ENCODE measurements at regions not wholly inside any gene's neighbourhood (a gene's known extent, or its start where the extent isn't known, plus 50 kb on each side); places are given as distances from the start of the nearest gene placed in this dataset.

- no peak overlapping the region for H3K4me3 Mint-ChIP-seq
- no peak overlapping the region for H3K27ac ChIP-seq (ENCODE audit: low read depth in 1 of 2, low read length in 2 of 2)
- H3K4me2 ChIP-seq (replicated peaks; ENCODE audit: extremely low read depth, low read length, poor library complexity, severe bottlenecking): no peak overlapping the region
- peaks cover 0 to 15% (median 9%) of the 10 kb centered on the region in 7 donors for H3K9me3 Mint-ChIP-seq
- no peaks in the 10 kb centered on the region for H3K27me3 ChIP-seq (ENCODE audit: control insufficient read depth in 2 of 2, insufficient read depth in 2 of 2, low read length in 2 of 2)
- H2AFZ ChIP-seq (ENCODE audit: insufficient read depth, low read depth, low read length, poor library complexity, severe bottlenecking): no peak overlapping the region
- no peak overlapping the region for H3K4me3 ChIP-seq (replicated peaks in 1 of 3; ENCODE audit: low read depth in 2 of 3, low read length in 3 of 3)
- no peaks in the 10 kb centered on the region for H4K20me1 ChIP-seq (ENCODE audit: insufficient read depth, low read length)
- intact Hi-C loops (cut with micrococcal nuclease): no loop called here
- no peaks in the 10 kb centered on the region for H3K4me1 ChIP-seq (ENCODE audit: control insufficient read depth in 1 of 2, insufficient read depth in 2 of 2, low read length in 2 of 2)
- peaks cover 4 to 6% of the 10 kb centered on the region in 2 donors for H3K9me3 ChIP-seq (replicated peaks in 1 of 2; ENCODE audit: control insufficient read depth in 1 of 2, insufficient read depth in 1 of 2, low read length in 2 of 2)
- no peaks in the 10 kb centered on the region for H3K36me3 Mint-ChIP-seq
- DNase-seq: no peak
- H3K9ac ChIP-seq (ENCODE audit: insufficient read depth, low read length, poor library complexity, severe bottlenecking): no peak overlapping the region
- H3K36me3 ChIP-seq (replicated peaks in 1 of 2; ENCODE audit: control insufficient read depth in 1 of 2, insufficient read depth in 2 of 2, low read length in 2 of 2): no peaks in the 10 kb centered on the region
- no peak overlapping the region for H3K27ac Mint-ChIP-seq
- no peaks in the 10 kb centered on the region for H3K4me1 Mint-ChIP-seq
- TF ChIP-seq, protein P1, sequence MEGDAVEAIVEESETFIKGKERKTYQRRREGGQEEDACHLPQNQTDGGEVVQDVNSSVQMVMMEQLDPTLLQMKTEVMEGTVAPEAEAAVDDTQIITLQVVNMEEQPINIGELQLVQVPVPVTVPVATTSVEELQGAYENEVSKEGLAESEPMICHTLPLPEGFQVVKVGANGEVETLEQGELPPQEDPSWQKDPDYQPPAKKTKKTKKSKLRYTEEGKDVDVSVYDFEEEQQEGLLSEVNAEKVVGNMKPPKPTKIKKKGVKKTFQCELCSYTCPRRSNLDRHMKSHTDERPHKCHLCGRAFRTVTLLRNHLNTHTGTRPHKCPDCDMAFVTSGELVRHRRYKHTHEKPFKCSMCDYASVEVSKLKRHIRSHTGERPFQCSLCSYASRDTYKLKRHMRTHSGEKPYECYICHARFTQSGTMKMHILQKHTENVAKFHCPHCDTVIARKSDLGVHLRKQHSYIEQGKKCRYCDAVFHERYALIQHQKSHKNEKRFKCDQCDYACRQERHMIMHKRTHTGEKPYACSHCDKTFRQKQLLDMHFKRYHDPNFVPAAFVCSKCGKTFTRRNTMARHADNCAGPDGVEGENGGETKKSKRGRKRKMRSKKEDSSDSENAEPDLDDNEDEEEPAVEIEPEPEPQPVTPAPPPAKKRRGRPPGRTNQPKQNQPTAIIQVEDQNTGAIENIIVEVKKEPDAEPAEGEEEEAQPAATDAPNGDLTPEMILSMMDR (IDR thresholded peaks at IDR 0.05): no peak
- H3K79me2 ChIP-seq (ENCODE audit: insufficient read depth, low read length): no peaks in the 10 kb centered on the region
- H3K27me3 Mint-ChIP-seq (ENCODE audit: low read depth in 3 of 3): peaks cover 0 to 1% (median 0%) of the 10 kb centered on the region in 3 donors
- no CpG with 5 or more reads among the region's 1 CpG for WGBS (ENCODE audit: insufficient coverage)
Observed at GRCh38 chr5:98540056-98540455, 233.4 kb upstream of the RGMB start.

GRCh38 chr5:98541641-98542040 is 231.8 kb upstream of the RGMB start:
- H3K4me1 ChIP-seq (ENCODE audit: control insufficient read depth in 1 of 2, insufficient read depth in 2 of 2, low read length in 2 of 2): no peaks in the 10 kb centered on the region
- H3K27me3 Mint-ChIP-seq (ENCODE audit: low read depth in 3 of 3): peaks cover 0 to 1% (median 0%) of the 10 kb centered on the region in 3 donors
- peaks cover under 1 to 15% (median 12%) of the 10 kb centered on the region in 7 donors for H3K9me3 Mint-ChIP-seq
- H3K9me3 ChIP-seq (replicated peaks in 1 of 2; ENCODE audit: control insufficient read depth in 1 of 2, insufficient read depth in 1 of 2, low read length in 2 of 2): peaks cover 4 to 6% of the 10 kb centered on the region in 2 donors
- no peak for DNase-seq
- no peak overlapping the region for H3K4me3 Mint-ChIP-seq
- TF ChIP-seq, protein P1 (IDR thresholded peaks at IDR 0.05): no peak
- no peaks in the 10 kb centered on the region for H4K20me1 ChIP-seq (ENCODE audit: insufficient read depth, low read length)
- no peak overlapping the region for H3K4me3 ChIP-seq (replicated peaks in 1 of 3; ENCODE audit: low read depth in 2 of 3, low read length in 3 of 3)
- intact Hi-C loops (cut with micrococcal nuclease): no loop called here
- H3K4me2 ChIP-seq (replicated peaks; ENCODE audit: extremely low read depth, low read length, poor library complexity, severe bottlenecking): no peak overlapping the region
- no peak overlapping the region for H3K27ac Mint-ChIP-seq
- no peaks in the 10 kb centered on the region for H3K79me2 ChIP-seq (ENCODE audit: insufficient read depth, low read length)
- no peaks in the 10 kb centered on the region for H3K27me3 ChIP-seq (ENCODE audit: control insufficient read depth in 2 of 2, insufficient read depth in 2 of 2, low read length in 2 of 2)
- no peaks in the 10 kb centered on the region for H3K4me1 Mint-ChIP-seq
- H3K27ac ChIP-seq (ENCODE audit: low read depth in 1 of 2, low read length in 2 of 2): no peak overlapping the region
- WGBS (ENCODE audit: insufficient coverage): no CpG with 5 or more reads among the region's 1 CpG
- no peak overlapping the region for H2AFZ ChIP-seq (ENCODE audit: insufficient read depth, low read depth, low read length, poor library complexity, severe bottlenecking)
- H3K36me3 Mint-ChIP-seq: no peaks in the 10 kb centered on the region
- no peak overlapping the region for H3K9ac ChIP-seq (ENCODE audit: insufficient read depth, low read length, poor library complexity, severe bottlenecking)
- H3K36me3 ChIP-seq (replicated peaks in 1 of 2; ENCODE audit: control insufficient read depth in 1 of 2, insufficient read depth in 2 of 2, low read length in 2 of 2): no peaks in the 10 kb centered on the region
